Heart left ventricle (tissue), 13 donors: ENCODE measurements at regions not wholly inside any gene's neighbourhood (a gene's known extent, or its start where the extent isn't known, plus 50 kb on each side); places are given as distances from the start of the nearest gene placed in this dataset.

ENCODE experiments used
- CTCF ChIP-seq, 12 donors: fragments of 200-600 bp; sonication (generic) in 4 of 12; IDR thresholded peaks; one replicate each; pipeline versions ENCODE4 v1.5.0 to v1.8.0; 2018 to 2022; ENCODE audit warnings: antibody characterized with exemption in 12 of 12, mild to moderate bottlenecking in 5 of 12
- POLR2A ChIP-seq, 2 donors: fragments of 450-650 bp; IDR thresholded peaks; one replicate each; pipeline ENCODE4 v1.6.1; 2017; ENCODE audit warnings: antibody characterized with exemption in 2 of 2, mild to moderate bottlenecking in 2 of 2, moderate library complexity in 2 of 2
- donor health status: ischemic (EF 13 %, LVEDD 7.1; RV severe dilation, severe dysfunction).
- donor health status: DM: no; HTN: yes; CAD: no.
- donor health status: DM: no; HTN: no; CAD: no.
- donor health status: ischemic (EF 25% LVEDD 6.9; RV normal size, moderate dysfunction).
- donor health status: ischemic (EF 25% LVEDD 5.7; RV mildly dilated, moderate dysfunction).
- donor health status: ischemic (EF 35%, LVEDD 5.7; RV mildly dilated, moderate dysfunction).
- donor health status: nonischemic (EF 11% LVEDD 7.7; RV severe dilation, severe dysfunction).
- donor health status: DM: yes; HTN: yes; CAD: no.
- donor health status: PGD.
- donor health status: ischemic (EF 29% LVEDD 5.4; RV normal size, mild dysfunction).
- donor health status: nonischemic (EF 23%, LVEDD 6.1; RV moderate dilation, normal function).

- no peak for TF ChIP-seq CTCF (IDR thresholded peaks at IDR 0.05)
- no peak for TF ChIP-seq POLR2A (IDR thresholded peaks at IDR 0.05)
Observed at GRCh38 chr16:86337581-86338402, 172.5 kb upstream of the FOXF1 start.
